Fibroblast of lung (primary cell): ENCODE measurements at regions not wholly inside any gene's neighbourhood (a gene's known extent, or its start where the extent isn't known, plus 50 kb on each side); places are given as distances from the start of the nearest gene placed in this dataset.
"Not testable (repeated sequence)": the region's sequence is repeated elsewhere in the genome, so short reads cannot be mapped to it uniquely, and the experiment has no call there.

Experiments used
- EZH2 ChIP-seq: IDR thresholded peaks from 2 replicates; pipeline ENCODE4 v1.5.1; 2012; ENCODE audit warnings: low read length, control low read depth, mild to moderate bottlenecking; ENCODE audit errors: missing control alignments
- TF ChIP-seq, protein P1 (sequence below), 2 donors: IDR thresholded peaks in 1 of 2; conservative IDR thresholded peaks in 1 of 2; 1 replicate in 1 of 2; 2 replicates in 1 of 2; pipeline ENCODE4 v1.5.1; 2011 to 2012; ENCODE audit warnings: low read length in 2 of 2, control low read depth in 1 of 2, inconsistent platforms in 1 of 2, low read depth in 1 of 2, mild to moderate bottlenecking in 1 of 2

DNA sequence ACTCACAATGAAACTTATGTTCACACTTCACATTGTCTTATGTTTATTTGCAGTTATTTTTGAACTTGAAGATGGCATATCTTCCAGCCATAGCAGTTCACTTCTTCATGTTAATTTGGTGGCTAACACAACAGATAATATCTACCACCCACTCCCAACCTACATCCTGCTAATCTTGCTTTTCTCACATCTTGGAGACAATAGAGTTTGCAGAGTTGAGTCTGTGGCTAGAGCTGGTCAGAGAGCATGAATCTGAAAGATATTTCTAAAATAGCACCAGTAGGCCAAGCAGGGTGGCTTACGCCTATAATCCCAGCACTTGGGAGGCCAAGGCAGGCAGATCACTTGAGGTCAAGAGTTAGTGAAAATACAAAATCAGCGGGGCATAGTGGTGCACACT lies 85.6 kb upstream of the CLPB start:
- TF ChIP-seq, protein P1, sequence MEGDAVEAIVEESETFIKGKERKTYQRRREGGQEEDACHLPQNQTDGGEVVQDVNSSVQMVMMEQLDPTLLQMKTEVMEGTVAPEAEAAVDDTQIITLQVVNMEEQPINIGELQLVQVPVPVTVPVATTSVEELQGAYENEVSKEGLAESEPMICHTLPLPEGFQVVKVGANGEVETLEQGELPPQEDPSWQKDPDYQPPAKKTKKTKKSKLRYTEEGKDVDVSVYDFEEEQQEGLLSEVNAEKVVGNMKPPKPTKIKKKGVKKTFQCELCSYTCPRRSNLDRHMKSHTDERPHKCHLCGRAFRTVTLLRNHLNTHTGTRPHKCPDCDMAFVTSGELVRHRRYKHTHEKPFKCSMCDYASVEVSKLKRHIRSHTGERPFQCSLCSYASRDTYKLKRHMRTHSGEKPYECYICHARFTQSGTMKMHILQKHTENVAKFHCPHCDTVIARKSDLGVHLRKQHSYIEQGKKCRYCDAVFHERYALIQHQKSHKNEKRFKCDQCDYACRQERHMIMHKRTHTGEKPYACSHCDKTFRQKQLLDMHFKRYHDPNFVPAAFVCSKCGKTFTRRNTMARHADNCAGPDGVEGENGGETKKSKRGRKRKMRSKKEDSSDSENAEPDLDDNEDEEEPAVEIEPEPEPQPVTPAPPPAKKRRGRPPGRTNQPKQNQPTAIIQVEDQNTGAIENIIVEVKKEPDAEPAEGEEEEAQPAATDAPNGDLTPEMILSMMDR (conservative IDR thresholded peaks at IDR 0.05 in 1 of 2, IDR thresholded peaks at IDR 0.05 in 1 of 2; ENCODE audit: low read depth in 1 of 2, low read length in 2 of 2) = not testable (repeated sequence)
- TF ChIP-seq EZH2 = not testable (repeated sequence)
